Sigmoid colon (tissue), 3 donors: ENCODE measurements at regions not wholly inside any gene's neighbourhood (a gene's known extent, or its start where the extent isn't known, plus 50 kb on each side); places are given as distances from the start of the nearest gene placed in this dataset.

Experiments used
- CTCF ChIP-seq, 4 experiments: fragments of 450-650 bp in 3 of 4; fragments of 200-600 bp in 1 of 4; IDR thresholded peaks; one replicate each; pipeline ENCODE4 v1.5.1; 2016 to 2019; ENCODE audit warnings: antibody characterized with exemption in 4 of 4, mild to moderate bottlenecking in 3 of 4, moderate library complexity in 2 of 4
- POLR2A ChIP-seq, 2 donors: fragments of 450-650 bp; IDR thresholded peaks; one replicate each; pipeline ENCODE4 v1.6.1; 2016; ENCODE audit warnings: antibody characterized with exemption in 2 of 2, mild to moderate bottlenecking in 2 of 2, moderate library complexity in 2 of 2

GRCh38 chr12:92539976-92540781, 162.6 kb upstream of the PLEKHG7 start:
- no peak for TF ChIP-seq POLR2A (IDR thresholded peaks at IDR 0.05)
- TF ChIP-seq CTCF (IDR thresholded peaks at IDR 0.05) = peak in 1 of 4 experiments; percentile 17
